GM10248 (cell line): ENCODE measurements at regions not wholly inside any gene's neighbourhood (a gene's known extent, or its start where the extent isn't known, plus 50 kb on each side); places are given as distances from the start of the nearest gene placed in this dataset.

Experiments used
- CTCF ChIA-PET: fragments of 300-600 bp; sonication (Branson Sonifier 250); formaldehyde crosslinking; extraction: SDS; loops from one replicate; lab custom pipeline; 2021; ENCODE audit warnings: antibody characterized with exemption; lab: Yijun Ruan, JAX
- POLR2A ChIA-PET: fragments of 350-650 bp; sonication (Branson Sonifier 250); formaldehyde crosslinking; extraction: SDS; loops from one replicate; lab custom pipeline; 2020; ENCODE audit warnings: antibody characterized with exemption; lab: Yijun Ruan, JAX
- DNase-seq: peaks from one replicate; pipeline ENCODE4 v3.0.0; 2012; ENCODE audit errors: extremely low spot score
- TF ChIP-seq, protein P1 (sequence below): IDR thresholded peaks from 2 replicates; pipeline ENCODE4 v1.5.1; 2012; ENCODE audit warnings: mild to moderate bottlenecking, low read depth; ENCODE audit errors: extremely low read depth, missing control alignments, control extremely low read depth

DNA sequence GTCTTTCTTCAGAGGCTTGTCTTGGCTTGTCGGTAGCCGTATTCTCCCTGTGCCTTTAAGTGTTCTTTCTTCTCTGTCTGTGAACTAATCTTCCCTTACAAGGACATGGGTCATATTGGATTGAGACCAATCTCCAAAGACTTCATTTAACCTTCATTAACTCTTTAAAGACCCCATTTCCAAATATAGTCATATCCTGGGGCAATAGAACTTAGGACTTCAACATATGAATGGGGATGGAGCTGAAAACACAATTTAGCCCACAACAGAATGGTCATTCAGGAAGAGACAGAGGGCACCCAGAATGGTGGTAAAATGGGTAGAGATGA lies 82.1 kb upstream of the TANK start:
- CTCF ChIA-PET, result interaction anchor here (0.9 to 10.1 kb wide), 3 partner anchors 8 to 13 kb away, joined by 3 to 105 read pairs (median 8); no protein-coding TSS in a partner anchor
- POLR2A ChIA-PET, result no interaction called here
- TF ChIP-seq, protein P1, sequence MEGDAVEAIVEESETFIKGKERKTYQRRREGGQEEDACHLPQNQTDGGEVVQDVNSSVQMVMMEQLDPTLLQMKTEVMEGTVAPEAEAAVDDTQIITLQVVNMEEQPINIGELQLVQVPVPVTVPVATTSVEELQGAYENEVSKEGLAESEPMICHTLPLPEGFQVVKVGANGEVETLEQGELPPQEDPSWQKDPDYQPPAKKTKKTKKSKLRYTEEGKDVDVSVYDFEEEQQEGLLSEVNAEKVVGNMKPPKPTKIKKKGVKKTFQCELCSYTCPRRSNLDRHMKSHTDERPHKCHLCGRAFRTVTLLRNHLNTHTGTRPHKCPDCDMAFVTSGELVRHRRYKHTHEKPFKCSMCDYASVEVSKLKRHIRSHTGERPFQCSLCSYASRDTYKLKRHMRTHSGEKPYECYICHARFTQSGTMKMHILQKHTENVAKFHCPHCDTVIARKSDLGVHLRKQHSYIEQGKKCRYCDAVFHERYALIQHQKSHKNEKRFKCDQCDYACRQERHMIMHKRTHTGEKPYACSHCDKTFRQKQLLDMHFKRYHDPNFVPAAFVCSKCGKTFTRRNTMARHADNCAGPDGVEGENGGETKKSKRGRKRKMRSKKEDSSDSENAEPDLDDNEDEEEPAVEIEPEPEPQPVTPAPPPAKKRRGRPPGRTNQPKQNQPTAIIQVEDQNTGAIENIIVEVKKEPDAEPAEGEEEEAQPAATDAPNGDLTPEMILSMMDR, result no peak
- DNase-seq, result no peak

DNA sequence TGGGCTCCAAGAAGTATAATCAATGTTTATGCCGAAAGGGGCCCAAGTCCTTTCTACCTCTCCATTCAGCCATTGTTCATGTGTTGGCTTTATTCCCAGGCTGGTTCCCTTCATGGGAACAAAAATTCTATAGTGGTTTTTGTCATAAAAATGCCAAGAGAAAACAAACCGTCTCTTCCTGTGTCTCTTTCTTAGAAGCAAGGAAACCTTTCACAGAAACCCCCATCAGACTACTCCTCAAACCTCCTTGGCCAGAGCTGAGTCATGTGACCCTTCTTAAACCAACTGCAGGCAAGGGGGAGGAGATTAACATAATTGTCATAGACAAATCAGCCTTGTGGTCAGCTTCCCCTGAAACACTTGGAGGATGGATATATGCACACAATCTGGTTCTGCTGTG lies 75.1 kb upstream of the TANK start:
- ChIA-PET CTCF (interaction anchor here (1.0 to 4.4 kb wide), 3 partner anchors 8 to 21 kb away, joined by 3 to 21 read pairs (median 8); no protein-coding TSS in a partner anchor), POLR2A (no interaction called here)
- DNase-seq, result no peak
- TF ChIP-seq, protein P1, result no peak

DNA sequence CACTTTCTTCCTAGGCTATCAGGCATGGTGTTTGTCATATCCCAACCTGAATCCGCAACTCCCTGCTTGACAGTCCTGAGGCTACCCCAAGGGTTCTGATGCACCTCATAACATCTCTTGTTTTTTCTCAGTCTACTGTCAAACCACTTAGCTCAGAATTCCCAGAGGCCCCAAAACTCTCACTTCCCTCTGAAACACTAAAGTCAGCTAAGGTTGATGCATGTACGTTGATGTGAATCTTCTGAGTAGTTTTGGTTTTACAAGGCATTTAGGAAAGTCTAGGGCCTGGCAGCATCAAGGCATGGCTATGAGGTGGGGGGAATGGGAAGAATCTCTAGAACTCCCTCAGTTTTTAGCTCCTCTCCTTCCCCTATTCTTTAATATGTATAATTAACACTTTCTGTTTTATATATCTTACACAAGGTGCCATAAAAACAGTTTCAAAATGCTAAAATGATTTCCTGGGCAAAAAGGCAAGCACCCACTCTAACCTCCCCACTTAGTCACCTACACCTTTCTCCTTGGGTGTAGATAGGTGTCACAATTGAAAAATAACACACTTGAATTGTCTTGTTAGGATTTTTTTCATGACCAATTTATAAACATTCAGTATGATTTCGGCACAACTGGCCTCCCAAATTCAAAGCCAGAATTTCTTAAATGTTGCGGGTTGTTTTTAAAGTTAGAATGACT lies 71.4 kb upstream of the TANK start:
- peak; percentile 22 for DNase-seq
- CTCF ChIA-PET, result interaction anchor here (1.6 to 3.7 kb wide), 7 partner anchors 8 to 47 kb away, joined by 3 to 24 read pairs (median 8); no protein-coding TSS in a partner anchor
- POLR2A ChIA-PET, result interaction anchor here (1.1 to 1.3 kb wide), 3 partner anchors 11 to 50 kb away, joined by 3 to 4 read pairs (median 4); no protein-coding TSS in a partner anchor
- TF ChIP-seq, protein P1, result no peak

DNA sequence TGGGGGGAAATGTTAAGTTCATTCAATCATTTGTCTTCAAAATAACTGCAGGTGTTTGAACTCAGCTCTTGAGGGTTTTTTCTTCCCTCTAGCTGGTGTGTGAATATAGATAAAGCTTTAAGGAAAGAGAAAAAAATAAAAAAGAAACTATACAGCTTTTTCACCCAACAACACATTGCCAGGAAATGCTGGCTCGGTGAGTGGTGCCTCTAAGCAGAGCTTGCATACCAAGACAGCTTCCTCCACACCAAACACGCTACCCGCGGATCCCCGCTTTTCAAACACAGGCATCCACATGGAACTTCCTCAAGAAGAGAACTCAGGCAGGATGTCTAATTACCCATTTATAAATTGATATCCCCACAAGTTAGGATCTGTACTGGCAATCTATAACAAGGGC lies 69.8 kb upstream of the TANK start:
- ChIA-PET POLR2A (interaction anchor here (1.3 kb wide), 1 partner anchor 14 kb away, joined by 4 read pairs; no protein-coding TSS in a partner anchor), CTCF (interaction anchor here (0.8 to 3.7 kb wide), 8 partner anchors 10 to 45 kb away, joined by 3 to 24 read pairs (median 8); no protein-coding TSS in a partner anchor)
- TF ChIP-seq, protein P1, result no peak
- peak; percentile 22 for DNase-seq

DNA sequence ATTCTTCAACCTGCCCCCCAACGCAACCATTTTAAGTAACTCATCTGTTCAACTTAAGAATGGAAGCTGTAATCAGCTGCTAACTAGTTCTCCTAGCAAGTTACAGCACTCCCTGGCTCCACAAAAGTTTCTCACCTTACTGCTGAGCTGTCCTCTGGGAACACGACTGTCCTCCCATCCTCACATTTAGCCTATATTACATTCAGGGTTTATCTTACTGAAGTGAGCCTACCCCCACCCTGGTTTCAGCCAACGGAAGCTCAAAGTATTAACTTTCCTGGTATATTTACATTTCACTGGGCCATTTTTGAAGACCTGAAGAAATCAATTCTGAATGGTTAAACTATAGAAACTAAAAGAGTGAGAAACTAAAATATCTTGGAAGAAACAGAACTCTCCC lies 64.9 kb upstream of the TANK start:
- CTCF ChIA-PET, result interaction anchor here (1.2 kb wide), 1 partner anchor 32 kb away, joined by 7 read pairs; no protein-coding TSS in a partner anchor
- POLR2A ChIA-PET, result no interaction called here
- no peak for DNase-seq
- TF ChIP-seq, protein P1, result no peak

DNA sequence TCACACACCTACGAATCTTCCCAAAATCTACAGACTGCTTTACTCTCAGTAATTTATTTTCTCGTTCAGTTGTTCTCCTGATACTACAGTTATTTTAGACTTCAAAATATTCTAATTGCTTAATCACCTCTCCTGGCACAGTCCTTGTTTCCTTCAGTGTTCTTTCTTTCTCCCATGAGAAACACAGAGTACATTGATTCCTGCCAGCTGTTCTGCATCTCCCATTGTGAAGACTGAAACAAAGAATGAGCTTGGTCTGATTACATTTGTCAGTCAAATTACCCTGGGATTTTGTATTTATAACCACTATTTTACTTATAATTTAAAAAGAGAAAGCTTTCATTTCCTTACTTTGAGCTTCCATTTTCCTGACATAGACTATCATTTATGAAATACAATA lies 63.9 kb upstream of the TANK start:
- POLR2A ChIA-PET, result no interaction called here
- no peak for DNase-seq
- CTCF ChIA-PET, result interaction anchor here (1.0 to 1.8 kb wide), 6 partner anchors 9 to 33 kb away, joined by 3 to 7 read pairs (median 3); no protein-coding TSS in a partner anchor
- TF ChIP-seq, protein P1, result no peak
